NB4 (cell line): ENCODE measurements at regions not wholly inside any gene's neighbourhood (a gene's known extent, or its start where the extent isn't known, plus 50 kb on each side); places are given as distances from the start of the nearest gene placed in this dataset.

Source experiments
- DNase-seq: peaks from one replicate; pipeline ENCODE4 v3.0.0; 2010; ENCODE audit warnings: low read depth
- H3K4me3 ChIP-seq: one replicate; pipeline ENCODE4 v1.5.1; 2011; ENCODE audit warnings: mild to moderate bottlenecking, low read depth, low read length, moderate library complexity
- MYC ChIP-seq: IDR thresholded peaks from 2 replicates; pipeline ENCODE4 v1.6.1; 2011; ENCODE audit warnings: low read depth, low read length
- POLR2A ChIP-seq: IDR thresholded peaks from 2 replicates; pipeline ENCODE4 v1.6.1; 2011; ENCODE audit warnings: mild to moderate bottlenecking; ENCODE audit not compliant: insufficient read length; ENCODE audit errors: extremely low read depth
- TF ChIP-seq, protein P1 (sequence below): IDR thresholded peaks from one replicate; pipeline ENCODE4 v1.5.1; 2012; ENCODE audit warnings: low read depth, low read length
- TF ChIP-seq, protein P2 (sequence below): IDR thresholded peaks from 2 replicates; pipeline ENCODE4 v1.6.1; 2011; ENCODE audit warnings: low read depth, low read length

DNA sequence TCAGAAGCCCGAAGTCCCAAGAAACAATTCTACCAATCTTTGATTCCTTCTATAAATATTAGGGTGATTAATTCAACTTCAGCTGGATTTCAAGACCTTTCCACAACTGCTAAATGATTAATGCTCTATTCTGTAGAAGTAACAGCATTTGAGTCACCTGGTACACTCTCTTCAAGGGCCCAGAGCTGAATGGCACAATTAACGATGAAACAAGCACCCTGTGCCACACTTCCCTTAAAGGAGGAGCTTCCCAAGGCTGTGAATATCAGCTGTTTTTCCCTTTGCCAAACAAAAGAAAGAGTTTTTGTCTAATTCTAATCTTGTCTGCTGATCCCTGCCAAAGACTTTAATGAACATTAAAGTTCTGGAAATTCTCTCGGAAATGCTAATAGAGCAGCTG is 56.0 kb downstream of the BOD1L2 start:
- TF ChIP-seq POLR2A = no peak
- TF ChIP-seq, protein P1, sequence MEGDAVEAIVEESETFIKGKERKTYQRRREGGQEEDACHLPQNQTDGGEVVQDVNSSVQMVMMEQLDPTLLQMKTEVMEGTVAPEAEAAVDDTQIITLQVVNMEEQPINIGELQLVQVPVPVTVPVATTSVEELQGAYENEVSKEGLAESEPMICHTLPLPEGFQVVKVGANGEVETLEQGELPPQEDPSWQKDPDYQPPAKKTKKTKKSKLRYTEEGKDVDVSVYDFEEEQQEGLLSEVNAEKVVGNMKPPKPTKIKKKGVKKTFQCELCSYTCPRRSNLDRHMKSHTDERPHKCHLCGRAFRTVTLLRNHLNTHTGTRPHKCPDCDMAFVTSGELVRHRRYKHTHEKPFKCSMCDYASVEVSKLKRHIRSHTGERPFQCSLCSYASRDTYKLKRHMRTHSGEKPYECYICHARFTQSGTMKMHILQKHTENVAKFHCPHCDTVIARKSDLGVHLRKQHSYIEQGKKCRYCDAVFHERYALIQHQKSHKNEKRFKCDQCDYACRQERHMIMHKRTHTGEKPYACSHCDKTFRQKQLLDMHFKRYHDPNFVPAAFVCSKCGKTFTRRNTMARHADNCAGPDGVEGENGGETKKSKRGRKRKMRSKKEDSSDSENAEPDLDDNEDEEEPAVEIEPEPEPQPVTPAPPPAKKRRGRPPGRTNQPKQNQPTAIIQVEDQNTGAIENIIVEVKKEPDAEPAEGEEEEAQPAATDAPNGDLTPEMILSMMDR = no peak
- TF ChIP-seq, protein P2, sequence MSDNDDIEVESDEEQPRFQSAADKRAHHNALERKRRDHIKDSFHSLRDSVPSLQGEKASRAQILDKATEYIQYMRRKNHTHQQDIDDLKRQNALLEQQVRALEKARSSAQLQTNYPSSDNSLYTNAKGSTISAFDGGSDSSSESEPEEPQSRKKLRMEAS = no peak
- TF ChIP-seq MYC = no peak
- no peak for DNase-seq

DNA sequence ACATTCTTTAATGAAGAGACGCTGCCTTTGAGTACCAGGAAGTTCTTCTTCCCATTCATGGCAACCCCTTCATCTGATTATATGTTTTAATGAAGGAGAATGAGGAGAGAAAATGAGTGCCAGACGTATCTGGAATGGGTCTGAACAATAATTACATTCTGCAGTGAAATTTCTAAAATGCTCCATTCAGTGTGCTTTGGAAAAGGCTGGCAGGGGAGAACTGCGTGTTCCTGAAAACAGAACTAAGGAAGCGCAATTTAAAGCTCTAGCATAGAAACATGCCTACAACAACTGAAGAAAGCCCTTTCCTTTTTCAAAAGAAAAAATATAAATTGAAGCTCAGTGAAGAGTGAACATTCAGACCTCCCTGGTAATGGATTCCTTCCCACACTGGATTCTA is 58.8 kb downstream of the BOD1L2 start:
- DNase-seq = no peak
- TF ChIP-seq, protein P2 = no peak
- TF ChIP-seq MYC (no peak), POLR2A (no peak)
- TF ChIP-seq, protein P1 = no peak
- no peak overlapping the region for H3K4me3 ChIP-seq

More for the DNA sequence above, 56.0 kb downstream of the BOD1L2 start:
- H3K4me3 ChIP-seq = no peak overlapping the region

DNA sequence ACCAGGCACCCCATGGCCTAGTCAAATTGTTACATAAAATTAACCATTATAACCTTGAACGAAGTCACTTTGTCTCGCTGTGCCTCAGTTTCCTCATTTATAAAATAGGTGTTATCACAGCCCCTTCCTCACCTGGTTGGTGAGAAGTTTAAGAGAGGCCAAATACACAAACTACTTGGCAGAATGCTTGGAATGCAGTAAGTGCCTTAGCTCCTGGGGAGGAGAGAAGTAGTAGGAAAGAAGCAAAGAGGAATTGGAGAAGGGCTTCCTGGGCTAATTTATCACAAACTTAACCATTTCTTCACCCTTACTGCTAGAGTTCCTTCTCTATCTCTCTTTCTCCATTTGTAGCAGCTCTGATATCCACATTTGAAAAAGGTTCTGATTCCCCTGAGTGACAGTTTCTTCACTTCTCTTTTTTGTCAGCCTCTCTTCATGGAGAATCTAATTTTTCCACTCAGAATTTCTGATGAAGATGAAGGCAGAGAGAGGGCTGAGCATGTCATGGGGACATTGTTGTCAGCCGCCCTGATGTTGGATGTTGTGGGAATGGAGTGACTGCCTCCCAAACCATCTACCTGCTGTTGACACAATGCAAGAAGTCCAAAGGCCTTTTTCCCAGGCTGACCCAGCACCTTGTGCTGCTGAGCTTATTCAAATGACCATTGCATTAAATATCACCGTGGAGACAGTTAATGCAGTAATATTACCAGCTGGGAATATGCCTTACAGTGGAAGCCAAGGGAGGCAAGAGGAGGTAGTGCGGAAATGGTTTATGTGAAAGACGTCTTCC is 60.4 kb downstream of the BOD1L2 start:
- TF ChIP-seq POLR2A = no peak
- TF ChIP-seq, protein P2 = no peak
- TF ChIP-seq, protein P1 = no peak
- TF ChIP-seq MYC = no peak
- no peak overlapping the region for H3K4me3 ChIP-seq
- DNase-seq = no peak

DNA sequence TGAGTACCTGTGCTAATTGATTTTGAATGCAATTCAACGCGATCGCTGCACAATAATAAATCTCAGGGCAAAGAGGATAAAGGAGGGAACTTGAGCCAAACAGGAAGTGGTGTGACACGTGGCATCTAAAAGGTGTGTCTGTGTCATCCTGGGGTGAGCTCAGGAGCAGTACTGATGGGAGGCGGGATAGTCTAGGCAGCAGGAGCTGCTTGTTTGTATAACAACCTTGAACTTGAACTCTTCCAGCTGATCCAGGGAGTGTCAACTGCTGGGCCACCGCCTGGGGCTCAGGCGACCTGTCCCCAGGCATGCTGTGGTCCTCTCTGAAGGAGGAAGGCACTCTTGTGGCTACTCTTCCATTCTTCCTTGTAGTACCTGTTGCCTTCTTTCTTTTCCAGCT is 61.2 kb downstream of the BOD1L2 start:
- DNase-seq = no peak
- TF ChIP-seq, protein P1 = no peak
- TF ChIP-seq, protein P2 = no peak
- TF ChIP-seq POLR2A = no peak
- no peak for TF ChIP-seq MYC
- H3K4me3 ChIP-seq = no peak overlapping the region

DNA sequence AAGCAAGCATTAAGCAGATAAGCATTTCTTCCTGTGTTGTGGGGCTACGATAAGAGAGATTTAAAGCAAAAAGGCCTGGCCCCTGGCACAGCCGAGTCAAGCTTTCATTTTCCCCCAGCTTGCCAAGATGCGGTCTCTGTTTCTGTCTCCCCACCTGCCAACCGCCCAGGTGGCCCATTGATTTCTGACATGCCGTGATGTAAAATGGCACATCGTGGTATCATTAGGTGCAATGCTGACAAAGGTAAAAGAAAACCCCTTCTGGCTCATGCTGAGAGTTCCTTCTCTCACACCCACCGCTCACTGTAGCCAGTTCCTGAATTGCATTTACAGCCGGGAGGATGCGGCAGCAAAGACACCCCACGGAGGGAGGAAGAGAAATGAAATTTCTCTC is 62.8 kb downstream of the BOD1L2 start:
- H3K4me3 ChIP-seq = no peak overlapping the region
- no peak for TF ChIP-seq MYC
- TF ChIP-seq, protein P2 = no peak
- no peak for TF ChIP-seq POLR2A
- TF ChIP-seq, protein P1 = no peak
- peak; percentile 2 for DNase-seq
